Calu3 (cell line): ENCODE measurements at regions not wholly inside any gene's neighbourhood (a gene's known extent, or its start where the extent isn't known, plus 50 kb on each side); places are given as distances from the start of the nearest gene placed in this dataset.

Experiments
- BruUV-seq: library from RNA; stranded (reverse); fragments of 400-500 nt; replicated peaks from 2 replicates; lab custom pipeline; 2021; lab: Mats Ljungman, UMichigan
- CTCF ChIA-PET: fragments of 300-600 bp; sonication (Branson Sonifier 250); formaldehyde crosslinking; loops from one replicate; lab custom pipeline; 2022; ENCODE audit warnings: antibody characterized with exemption; lab: Charles Lee
- DNase-seq: peaks from one replicate; pipeline ENCODE4 v3.0.0; 2022
- H3K27ac Mint-ChIP-seq: one replicate; pipeline ENCODE4 v1.8.0; 2022; ENCODE audit warnings: mixed read lengths; ENCODE audit not compliant: unreplicated experiment
- H3K27me3 Mint-ChIP-seq: one replicate; pipeline ENCODE4 v1.8.0; 2022; ENCODE audit warnings: mixed read lengths; ENCODE audit not compliant: unreplicated experiment
- H3K36me3 Mint-ChIP-seq: one replicate; pipeline ENCODE4 v1.8.0; 2022; ENCODE audit warnings: mild to moderate bottlenecking, moderate library complexity, mixed read lengths; ENCODE audit not compliant: insufficient read depth, unreplicated experiment
- H3K4me1 Mint-ChIP-seq: one replicate; pipeline ENCODE4 v1.8.0; 2022; ENCODE audit warnings: mild to moderate bottlenecking, low read depth, mixed read lengths; ENCODE audit not compliant: unreplicated experiment
- H3K4me3 Mint-ChIP-seq: one replicate; pipeline ENCODE4 v1.8.0; 2022; ENCODE audit warnings: mild to moderate bottlenecking, low read depth, moderate library complexity, mixed read lengths; ENCODE audit not compliant: unreplicated experiment
- H3K9me3 Mint-ChIP-seq: one replicate; pipeline ENCODE4 v1.8.0; 2022; ENCODE audit warnings: low read depth, mixed read lengths; ENCODE audit not compliant: unreplicated experiment
- CTCF ChIP-seq: fragments of 200-600 bp; IDR thresholded peaks from one replicate; pipeline ENCODE4 v1.8.0; 2022; ENCODE audit warnings: antibody characterized with exemption; ENCODE audit not compliant: unreplicated experiment
- intact Hi-C: fragments of 100-400 bp; cut with micrococcal nuclease; formaldehyde crosslinking; loops from one replicate; pipeline ENCODE4 v1.10.0; 2022; ENCODE audit not compliant: unreplicated experiment

- no peaks in the 10 kb centered on the region for H3K9me3 Mint-ChIP-seq
- no peaks in the 10 kb centered on the region for H3K4me1 Mint-ChIP-seq
- CTCF ChIA-PET, result no interaction called here
- intact Hi-C loops, result no loop called here
- H3K27ac Mint-ChIP-seq, result no peak overlapping the region
- H3K4me3 Mint-ChIP-seq, result no peak overlapping the region
- no peak for DNase-seq
- TF ChIP-seq CTCF, result no peak
- no TSS peak for BruUV-seq
- no peaks in the 10 kb centered on the region for H3K27me3 Mint-ChIP-seq
- H3K36me3 Mint-ChIP-seq, result no peaks in the 10 kb centered on the region
Observed at GRCh38 chrX:43065978-43066377, 288.0 kb upstream of the PPP1R2C start.

- Mint-ChIP-seq H3K27ac (no peak overlapping the region), H3K27me3 (no peaks in the 10 kb centered on the region), H3K4me3 (no peak overlapping the region), H3K4me1 (no peaks in the 10 kb centered on the region), H3K36me3 (no peaks in the 10 kb centered on the region), H3K9me3 (no peaks in the 10 kb centered on the region)
- no peak for DNase-seq
- CTCF ChIA-PET, result no interaction called here
- TF ChIP-seq CTCF, result no peak
- intact Hi-C loops, result no loop called here
- BruUV-seq, result no TSS peak
Observed at GRCh38 chrX:43068639-43069038, 290.7 kb upstream of the PPP1R2C start.

- no TSS peak for BruUV-seq
- H3K9me3 Mint-ChIP-seq, result peaks cover 2% of the 10 kb centered on the region
Observed at GRCh38 chrX:43083016-43083415, 305.1 kb upstream of the PPP1R2C start.

GRCh38 chrX:43087830-43088229 is 309.9 kb upstream of the PPP1R2C start:
- Mint-ChIP-seq H3K36me3 (no peaks in the 10 kb centered on the region), H3K27me3 (no peaks in the 10 kb centered on the region), H3K4me1 (no peaks in the 10 kb centered on the region), H3K4me3 (no peak overlapping the region), H3K9me3 (no peaks in the 10 kb centered on the region), H3K27ac (no peak overlapping the region)
- DNase-seq, result no peak
- intact Hi-C loops, result no loop called here
- CTCF ChIA-PET, result no interaction called here
- no peak for TF ChIP-seq CTCF
- BruUV-seq, result no TSS peak

More at GRCh38 chrX:43083016-43083415, 305.1 kb upstream of the PPP1R2C start:
- DNase-seq, result no peak
- CTCF ChIA-PET, result no interaction called here
- intact Hi-C loops, result no loop called here
- no peaks in the 10 kb centered on the region for H3K36me3 Mint-ChIP-seq
- H3K4me3 Mint-ChIP-seq, result no peak overlapping the region
- H3K27me3 Mint-ChIP-seq, result no peaks in the 10 kb centered on the region
- TF ChIP-seq CTCF, result no peak
- no peak overlapping the region for H3K27ac Mint-ChIP-seq
- H3K4me1 Mint-ChIP-seq, result no peaks in the 10 kb centered on the region
